NCI-H345 (cell line): ENCODE measurements at regions not wholly inside any gene's neighbourhood (a gene's known extent, or its start where the extent isn't known, plus 50 kb on each side); places are given as distances from the start of the nearest gene placed in this dataset.

Experiments
- DNase-seq: peaks from one replicate; lab custom pipeline; 2025; lab: John Stamatoyannopoulos, UW

- DNase-seq, result no peak
These were observed 178.3 kb upstream of the ZNF608 start for GRCh38 chr5:124924729-124925128.

GRCh38 chr5:124927735-124928134 lies 181.3 kb upstream of the ZNF608 start:
- no peak for DNase-seq

GRCh38 chr5:124929000-124929399 lies 182.6 kb upstream of the ZNF608 start:
- DNase-seq, result no peak

- DNase-seq, result no peak
These were observed 186.6 kb upstream of the ZNF608 start for GRCh38 chr5:124932791-124933600.

- no peak for DNase-seq
These were observed 188.6 kb upstream of the ZNF608 start for GRCh38 chr5:124935065-124935464.

- DNase-seq, result no peak
These were observed 190.1 kb upstream of the ZNF608 start for GRCh38 chr5:124936626-124936933.

GRCh38 chr5:124941051-124942049 lies 194.9 kb upstream of the ZNF608 start:
- DNase-seq, result no peak

GRCh38 chr5:124948062-124948753 lies 201.8 kb upstream of the ZNF608 start:
- no peak for DNase-seq

- DNase-seq, result no peak
These were observed 202.4 kb upstream of the ZNF608 start for GRCh38 chr5:124948754-124949275.

- no peak for DNase-seq
These were observed 203.4 kb upstream of the ZNF608 start for GRCh38 chr5:124949862-124950261.

- DNase-seq, result no peak
These were observed 204.7 kb upstream of the ZNF608 start for GRCh38 chr5:124951105-124951504.

- no peak for DNase-seq
These were observed 205.2 kb upstream of the ZNF608 start for GRCh38 chr5:124951661-124952060.

- DNase-seq, result no peak
These were observed 205.6 kb upstream of the ZNF608 start for GRCh38 chr5:124952079-124952478.

- DNase-seq, result no peak
These were observed 206.1 kb upstream of the ZNF608 start for GRCh38 chr5:124952566-124952965.

GRCh38 chr5:124954784-124955183 lies 208.3 kb upstream of the ZNF608 start:
- DNase-seq, result no peak

GRCh38 chr5:124956471-124957029 lies 210.1 kb upstream of the ZNF608 start:
- DNase-seq, result no peak

- DNase-seq, result no peak
These were observed 210.6 kb upstream of the ZNF608 start for GRCh38 chr5:124957063-124957462.

- DNase-seq, result no peak
These were observed 213.8 kb upstream of the ZNF608 start for GRCh38 chr5:124960266-124960665.

GRCh38 chr5:124961521-124961920 lies 215.1 kb upstream of the ZNF608 start:
- DNase-seq, result no peak

GRCh38 chr5:124962111-124962510 lies 215.7 kb upstream of the ZNF608 start:
- DNase-seq, result no peak

GRCh38 chr5:124962735-124963134 lies 216.3 kb upstream of the ZNF608 start:
- DNase-seq, result no peak
